OCI-LY1 (cell line): ENCODE measurements at regions not wholly inside any gene's neighbourhood (a gene's known extent, or its start where the extent isn't known, plus 50 kb on each side); places are given as distances from the start of the nearest gene placed in this dataset.

ENCODE experiments used
- EZH2 ChIP-seq: fragments of 200-600 bp; sonication (generic), shearing (Covaris generic); IDR thresholded peaks from 2 replicates; pipeline ENCODE4 v1.8.0; 2017; ENCODE audit warnings: borderline replicate concordance, mixed run types, mild to moderate bottlenecking, antibody characterized with exemption, low read length, moderate library complexity, mixed read lengths
- TF ChIP-seq, protein P1 (sequence below): fragments of 200-600 bp; sonication (generic), shearing (Covaris generic); IDR thresholded peaks from 2 replicates; pipeline ENCODE4 v1.5.1; 2017; ENCODE audit warnings: mild to moderate bottlenecking, antibody characterized with exemption, low read length, moderate library complexity, mixed read lengths

DNA sequence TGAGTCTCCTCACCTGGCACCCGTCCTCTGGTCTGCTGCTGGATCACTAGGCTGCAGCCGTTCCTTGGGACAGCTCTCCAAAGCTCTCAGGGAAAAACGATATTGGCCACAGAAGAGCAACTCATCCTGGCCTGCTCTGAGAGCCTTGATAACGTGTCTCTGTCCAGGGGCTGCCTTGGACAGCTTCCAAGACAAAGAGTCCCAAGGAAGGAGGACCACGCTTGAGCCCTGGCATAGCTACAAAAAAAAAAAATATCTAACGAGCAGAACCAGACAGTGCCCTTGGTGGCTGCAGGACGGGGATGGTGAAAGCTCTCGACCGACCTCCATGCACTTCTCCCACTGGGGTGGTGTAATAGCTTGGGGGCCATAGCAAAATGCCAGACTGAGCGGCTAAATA, 589.6 kb downstream of the NPHP4 start:
- TF ChIP-seq EZH2: no peak
- TF ChIP-seq, protein P1, sequence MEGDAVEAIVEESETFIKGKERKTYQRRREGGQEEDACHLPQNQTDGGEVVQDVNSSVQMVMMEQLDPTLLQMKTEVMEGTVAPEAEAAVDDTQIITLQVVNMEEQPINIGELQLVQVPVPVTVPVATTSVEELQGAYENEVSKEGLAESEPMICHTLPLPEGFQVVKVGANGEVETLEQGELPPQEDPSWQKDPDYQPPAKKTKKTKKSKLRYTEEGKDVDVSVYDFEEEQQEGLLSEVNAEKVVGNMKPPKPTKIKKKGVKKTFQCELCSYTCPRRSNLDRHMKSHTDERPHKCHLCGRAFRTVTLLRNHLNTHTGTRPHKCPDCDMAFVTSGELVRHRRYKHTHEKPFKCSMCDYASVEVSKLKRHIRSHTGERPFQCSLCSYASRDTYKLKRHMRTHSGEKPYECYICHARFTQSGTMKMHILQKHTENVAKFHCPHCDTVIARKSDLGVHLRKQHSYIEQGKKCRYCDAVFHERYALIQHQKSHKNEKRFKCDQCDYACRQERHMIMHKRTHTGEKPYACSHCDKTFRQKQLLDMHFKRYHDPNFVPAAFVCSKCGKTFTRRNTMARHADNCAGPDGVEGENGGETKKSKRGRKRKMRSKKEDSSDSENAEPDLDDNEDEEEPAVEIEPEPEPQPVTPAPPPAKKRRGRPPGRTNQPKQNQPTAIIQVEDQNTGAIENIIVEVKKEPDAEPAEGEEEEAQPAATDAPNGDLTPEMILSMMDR: no peak
